ENCODE measurements at regions not wholly inside any gene's neighbourhood (a gene's known extent, or its start where the extent isn't known, plus 50 kb on each side); places are given as distances from the start of the nearest gene placed in this dataset.

- peak; percentile 66 to 85 (median 80) for DNase-seq
These were observed 531.6 kb upstream of the CLINT1 start for GRCh38 chr5:158390577-158390976.

GRCh38 chr5:158389786-158390185 lies 530.8 kb upstream of the CLINT1 start:
- DNase-seq, result no peak

GRCh38 chr5:158388021-158388420 lies 529.1 kb upstream of the CLINT1 start:
- DNase-seq, result no peak

GRCh38 chr5:158387499-158387898 lies 528.6 kb upstream of the CLINT1 start:
- no peak for DNase-seq

GRCh38 chr5:158385982-158386381 lies 527.0 kb upstream of the CLINT1 start:
- DNase-seq, result no peak

GRCh38 chr5:158384535-158385481 lies 525.9 kb upstream of the CLINT1 start:
- DNase-seq, result peak; percentile 67 to 94 (median 89)

GRCh38 chr5:158383486-158383885 lies 524.5 kb upstream of the CLINT1 start:
- DNase-seq, result peak in 1 of 3 donors; percentile 41

- peak; percentile 90 to 95 (median 94) for DNase-seq
These were observed 523.5 kb upstream of the CLINT1 start for GRCh38 chr5:158382473-158382872.

GRCh38 chr5:158381614-158382160 lies 522.7 kb upstream of the CLINT1 start:
- no peak for DNase-seq

- no peak for DNase-seq
These were observed 521.7 kb upstream of the CLINT1 start for GRCh38 chr5:158380661-158381060.

GRCh38 chr5:158378931-158379330 lies 520.0 kb upstream of the CLINT1 start:
- DNase-seq, result no peak

GRCh38 chr5:158376679-158377078 lies 517.7 kb upstream of the CLINT1 start:
- DNase-seq, result no peak

- DNase-seq, result peak in 1 of 3 donors; percentile 29
These were observed 516.6 kb upstream of the CLINT1 start for GRCh38 chr5:158375531-158375930.

GRCh38 chr5:158373608-158374395 lies 514.9 kb upstream of the CLINT1 start:
- DNase-seq, result peak; percentile 44 to 69 (median 64)

GRCh38 chr5:158369241-158369640 lies 510.3 kb upstream of the CLINT1 start:
- DNase-seq, result no peak

- no peak for DNase-seq
These were observed 509.7 kb upstream of the CLINT1 start for GRCh38 chr5:158368686-158369085.

- DNase-seq, result no peak
These were observed 505.4 kb upstream of the CLINT1 start for GRCh38 chr5:158364367-158364766.

GRCh38 chr5:158354958-158355357 lies 496.0 kb upstream of the CLINT1 start:
- peak; percentile 4 to 57 (median 28) for DNase-seq

GRCh38 chr5:158351485-158352125 lies 492.7 kb upstream of the CLINT1 start:
- DNase-seq, result no peak

GRCh38 chr5:158349987-158350386 lies 491.0 kb upstream of the CLINT1 start:
- no peak for DNase-seq

GRCh38 chr5:158344376-158344775 lies 485.4 kb upstream of the CLINT1 start:
- peak; percentile 73 to 88 (median 74) for DNase-seq

- no peak for DNase-seq
These were observed 481.7 kb upstream of the CLINT1 start for GRCh38 chr5:158340608-158341007.

GRCh38 chr5:158326256-158326655 lies 467.3 kb upstream of the CLINT1 start:
- no peak for DNase-seq

Measured in suppressor macrophage treated with lipopolysaccharide for 1 hour (primary cell).